ENCODE measurements at regions not wholly inside any gene's neighbourhood (a gene's known extent, or its start where the extent isn't known, plus 50 kb on each side); places are given as distances from the start of the nearest gene placed in this dataset.

- TF ChIP-seq, protein P1, sequence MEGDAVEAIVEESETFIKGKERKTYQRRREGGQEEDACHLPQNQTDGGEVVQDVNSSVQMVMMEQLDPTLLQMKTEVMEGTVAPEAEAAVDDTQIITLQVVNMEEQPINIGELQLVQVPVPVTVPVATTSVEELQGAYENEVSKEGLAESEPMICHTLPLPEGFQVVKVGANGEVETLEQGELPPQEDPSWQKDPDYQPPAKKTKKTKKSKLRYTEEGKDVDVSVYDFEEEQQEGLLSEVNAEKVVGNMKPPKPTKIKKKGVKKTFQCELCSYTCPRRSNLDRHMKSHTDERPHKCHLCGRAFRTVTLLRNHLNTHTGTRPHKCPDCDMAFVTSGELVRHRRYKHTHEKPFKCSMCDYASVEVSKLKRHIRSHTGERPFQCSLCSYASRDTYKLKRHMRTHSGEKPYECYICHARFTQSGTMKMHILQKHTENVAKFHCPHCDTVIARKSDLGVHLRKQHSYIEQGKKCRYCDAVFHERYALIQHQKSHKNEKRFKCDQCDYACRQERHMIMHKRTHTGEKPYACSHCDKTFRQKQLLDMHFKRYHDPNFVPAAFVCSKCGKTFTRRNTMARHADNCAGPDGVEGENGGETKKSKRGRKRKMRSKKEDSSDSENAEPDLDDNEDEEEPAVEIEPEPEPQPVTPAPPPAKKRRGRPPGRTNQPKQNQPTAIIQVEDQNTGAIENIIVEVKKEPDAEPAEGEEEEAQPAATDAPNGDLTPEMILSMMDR (IDR thresholded peaks at IDR 0.05), result no peak
- TF ChIP-seq, protein P2, sequence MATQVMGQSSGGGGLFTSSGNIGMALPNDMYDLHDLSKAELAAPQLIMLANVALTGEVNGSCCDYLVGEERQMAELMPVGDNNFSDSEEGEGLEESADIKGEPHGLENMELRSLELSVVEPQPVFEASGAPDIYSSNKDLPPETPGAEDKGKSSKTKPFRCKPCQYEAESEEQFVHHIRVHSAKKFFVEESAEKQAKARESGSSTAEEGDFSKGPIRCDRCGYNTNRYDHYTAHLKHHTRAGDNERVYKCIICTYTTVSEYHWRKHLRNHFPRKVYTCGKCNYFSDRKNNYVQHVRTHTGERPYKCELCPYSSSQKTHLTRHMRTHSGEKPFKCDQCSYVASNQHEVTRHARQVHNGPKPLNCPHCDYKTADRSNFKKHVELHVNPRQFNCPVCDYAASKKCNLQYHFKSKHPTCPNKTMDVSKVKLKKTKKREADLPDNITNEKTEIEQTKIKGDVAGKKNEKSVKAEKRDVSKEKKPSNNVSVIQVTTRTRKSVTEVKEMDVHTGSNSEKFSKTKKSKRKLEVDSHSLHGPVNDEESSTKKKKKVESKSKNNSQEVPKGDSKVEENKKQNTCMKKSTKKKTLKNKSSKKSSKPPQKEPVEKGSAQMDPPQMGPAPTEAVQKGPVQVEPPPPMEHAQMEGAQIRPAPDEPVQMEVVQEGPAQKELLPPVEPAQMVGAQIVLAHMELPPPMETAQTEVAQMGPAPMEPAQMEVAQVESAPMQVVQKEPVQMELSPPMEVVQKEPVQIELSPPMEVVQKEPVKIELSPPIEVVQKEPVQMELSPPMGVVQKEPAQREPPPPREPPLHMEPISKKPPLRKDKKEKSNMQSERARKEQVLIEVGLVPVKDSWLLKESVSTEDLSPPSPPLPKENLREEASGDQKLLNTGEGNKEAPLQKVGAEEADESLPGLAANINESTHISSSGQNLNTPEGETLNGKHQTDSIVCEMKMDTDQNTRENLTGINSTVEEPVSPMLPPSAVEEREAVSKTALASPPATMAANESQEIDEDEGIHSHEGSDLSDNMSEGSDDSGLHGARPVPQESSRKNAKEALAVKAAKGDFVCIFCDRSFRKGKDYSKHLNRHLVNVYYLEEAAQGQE (IDR thresholded peaks at IDR 0.05; ENCODE audit: insufficient read depth in 1 of 2, low read depth in 2 of 2, low read length in 1 of 2), result no peak
- no peak for TF ChIP-seq SIN3A (IDR thresholded peaks at IDR 0.05; ENCODE audit: borderline replicate concordance, insufficient read depth, low read depth, low read length)
- no peak for TF ChIP-seq POLR2AphosphoS5 (IDR thresholded peaks at IDR 0.05; ENCODE audit: low read depth, low read length)
- no peak for TF ChIP-seq TCF7L2 (IDR thresholded peaks at IDR 0.05; ENCODE audit: low read depth, low read length)
Measured at GRCh38 chr17:79176792-79177601, 102.4 kb downstream of the ENGASE start.

DNA sequence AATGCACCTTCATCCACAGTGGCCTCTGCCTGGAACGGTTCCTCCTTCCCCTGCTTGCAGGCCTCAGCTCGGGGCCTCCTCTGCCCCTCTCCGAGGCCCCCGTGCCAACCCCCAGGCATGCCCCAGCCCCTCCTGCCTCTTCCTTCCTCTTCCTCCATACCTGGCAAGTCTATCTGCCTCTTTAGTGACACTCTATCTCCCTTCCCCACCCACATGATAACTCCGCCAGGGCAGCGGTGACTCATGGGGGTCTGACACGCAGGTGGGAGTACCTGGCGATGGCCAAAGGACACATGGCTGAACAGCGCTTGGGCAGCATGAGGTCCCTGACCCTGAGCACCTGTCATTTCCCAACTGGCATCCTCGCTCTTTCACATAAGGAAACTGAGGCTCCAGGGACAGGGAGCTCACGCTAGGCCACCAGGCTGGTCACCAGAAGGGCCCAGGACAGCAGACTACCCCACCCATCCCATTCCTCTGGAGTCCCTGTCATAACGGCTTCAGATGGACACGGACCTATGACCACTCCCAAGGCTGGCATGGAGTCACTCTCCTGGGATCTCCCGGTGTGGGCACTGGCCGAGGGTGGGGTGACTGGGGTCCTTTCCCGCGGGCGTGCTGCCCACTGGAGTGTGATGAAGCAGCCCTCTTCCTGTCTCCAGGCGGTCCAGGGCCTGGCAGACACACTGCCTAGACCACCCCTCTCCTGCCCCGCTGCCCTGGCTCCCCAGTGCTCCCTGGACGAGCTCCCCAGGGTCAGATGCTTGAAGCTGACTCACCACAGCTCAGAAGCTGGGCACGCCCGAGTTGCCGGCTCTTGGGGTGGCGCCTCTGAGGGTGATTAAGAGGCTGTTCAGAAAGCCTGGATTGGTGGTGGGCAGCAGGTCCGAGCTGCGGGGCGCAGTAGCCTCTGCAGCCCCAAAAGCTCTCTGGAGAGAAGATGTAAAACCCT lies 100.6 kb downstream of the ENGASE start:
- peaks cover 24% of the 10 kb centered on the region for H3K27me3 ChIP-seq (ENCODE audit: control insufficient read depth, insufficient read depth, low read length)
- CTCF ChIA-PET, result interaction anchor here (1.2 kb wide), 1 partner anchor 217 kb away, joined by 3 read pairs; no protein-coding TSS in a partner anchor

More at GRCh38 chr17:79176792-79177601, 102.4 kb downstream of the ENGASE start:
- Histone ChIP-seq H3K4me1 (ENCODE audit: control insufficient read depth, insufficient read depth, low read length) (peaks cover 3% of the 10 kb centered on the region; the same call in 1 of the 2 replicates), H3K27me3 (ENCODE audit: control insufficient read depth, insufficient read depth, low read length) (peaks cover 20% of the 10 kb centered on the region), H3K9me3 (ENCODE audit: control insufficient read depth, insufficient read depth, low read depth, low read length) (no peaks in the 10 kb centered on the region), H3K27ac (ENCODE audit: low read length) (no peak overlapping the region), H3K4me3 (ENCODE audit: low read depth in 2 of 2, low read length in 2 of 2) (no peak overlapping the region), H3K36me3 (ENCODE audit: control insufficient read depth, insufficient read depth, low read length) (no peaks in the 10 kb centered on the region)
- DNase-seq (ENCODE audit: low read depth, low spot score) (no peak), ATAC-seq (0 out of 2 replicates have a peak, but pooled peaks have one; percentile 29)
- POLR2A ChIA-PET, result interaction anchor here (0.6 kb wide), 1 partner anchor 384 kb away, joined by 3 read pairs; no protein-coding TSS in a partner anchor
- intact Hi-C loops (cut with micrococcal nuclease; ENCODE audit: unreplicated experiment) (no loop called here), in situ Hi-C loops (cut with HindIII; ENCODE audit: low pct_unique_long_range_greater_than_20kb, low sequenced_read_pairs) (no loop called here)
- BruUV-seq (replicated peaks), result no TSS peak
- CTCF ChIA-PET, result interaction anchor here (0.6 to 1.2 kb wide), 3 partner anchors 89 to 224 kb away, joined by 3 to 4 read pairs (median 3); no protein-coding TSS in a partner anchor

More for the DNA sequence above, 100.6 kb downstream of the ENGASE start:
- intact Hi-C loops (cut with micrococcal nuclease; ENCODE audit: unreplicated experiment) (no loop called here), in situ Hi-C loops (cut with HindIII; ENCODE audit: low pct_unique_long_range_greater_than_20kb, low sequenced_read_pairs) (no loop called here)
- POLR2A ChIA-PET, result no interaction called here
- no peaks in the 10 kb centered on the region for H3K36me3 ChIP-seq (ENCODE audit: control insufficient read depth, insufficient read depth, low read length)
- ATAC-seq (no peak), DNase-seq (ENCODE audit: low read depth, low spot score) (no peak)
- H3K27ac ChIP-seq (ENCODE audit: low read length), result no peak overlapping the region
- peaks cover 3% of the 10 kb centered on the region; the same call in 1 of the 2 replicates for H3K4me1 ChIP-seq (ENCODE audit: control insufficient read depth, insufficient read depth, low read length)
- H3K4me3 ChIP-seq (ENCODE audit: low read depth in 2 of 2, low read length in 2 of 2), result no peak overlapping the region
- no peaks in the 10 kb centered on the region for H3K9me3 ChIP-seq (ENCODE audit: control insufficient read depth, insufficient read depth, low read depth, low read length)
- BruUV-seq (replicated peaks), result no TSS peak
- TF ChIP-seq, protein P1 (IDR thresholded peaks at IDR 0.05), result no peak
- TF ChIP-seq, protein P2 (IDR thresholded peaks at IDR 0.05; ENCODE audit: insufficient read depth in 1 of 2, low read depth in 2 of 2, low read length in 1 of 2), result no peak
- TF ChIP-seq TCF7L2 (IDR thresholded peaks at IDR 0.05; ENCODE audit: low read depth, low read length) (no peak), POLR2AphosphoS5 (IDR thresholded peaks at IDR 0.05; ENCODE audit: low read depth, low read length) (no peak), SIN3A (IDR thresholded peaks at IDR 0.05; ENCODE audit: borderline replicate concordance, insufficient read depth, low read depth, low read length) (no peak)
